ENCODE measurements at regions not wholly inside any gene's neighbourhood (a gene's known extent, or its start where the extent isn't known, plus 50 kb on each side); places are given as distances from the start of the nearest gene placed in this dataset.

DNA sequence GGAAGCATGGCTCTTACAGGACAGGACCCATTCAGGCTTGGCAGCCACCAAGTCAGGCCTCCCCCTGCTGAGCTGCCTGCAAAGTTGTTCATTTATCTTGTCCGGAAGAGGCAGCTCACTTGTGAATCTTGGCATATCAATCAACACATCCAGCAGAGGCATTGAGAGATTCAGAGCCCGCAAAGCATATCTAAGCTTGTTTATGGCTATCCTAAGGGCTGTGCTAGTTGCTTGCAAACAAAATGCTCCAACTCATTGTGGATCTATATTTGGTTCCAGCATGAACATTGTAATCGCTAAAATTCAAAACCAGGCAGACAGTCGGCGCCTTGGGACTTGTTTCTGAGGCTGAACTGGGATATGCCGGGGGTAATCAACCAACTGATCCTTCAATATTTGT is 106.1 kb downstream of the UNC5CL start:
- no peaks in the 10 kb centered on the region for H3K4me1 ChIP-seq
- H3K27me3 ChIP-seq: no peaks in the 10 kb centered on the region
- TF ChIP-seq EP300 (IDR thresholded peaks at IDR 0.05) (no peak), CTCF (IDR thresholded peaks at IDR 0.05) (no peak), POLR2AphosphoS5 (IDR thresholded peaks at IDR 0.05) (no peak), POLR2A (IDR thresholded peaks at IDR 0.05) (no peak)
- H3K36me3 ChIP-seq: no peaks in the 10 kb centered on the region
- H3K4me3 ChIP-seq: no peak overlapping the region
- 94 to 96% methylated on average over 6 of the region's 6 CpGs for WGBS, 2 donors
- no peak for DNase-seq
- H3K9me3 ChIP-seq: no peaks in the 10 kb centered on the region
- ATAC-seq (ENCODE audit: low FRiP score in 2 of 2): no peak
- no peak overlapping the region for H3K27ac ChIP-seq

GRCh38 chr6:40932366-40932765 is 106.7 kb downstream of the UNC5CL start:
- no peak for ATAC-seq (ENCODE audit: low FRiP score in 2 of 2)
- 87 to 98% methylated on average over 2 of the region's 2 CpGs for WGBS, 2 donors

GRCh38 chr6:40931931-40932330 is 107.1 kb downstream of the UNC5CL start:
- Histone ChIP-seq H3K9me3 (no peaks in the 10 kb centered on the region), H3K27me3 (no peaks in the 10 kb centered on the region), H3K36me3 (no peaks in the 10 kb centered on the region), H3K27ac (no peak overlapping the region), H3K4me3 (no peak overlapping the region), H3K4me1 (no peaks in the 10 kb centered on the region)
- no peak for ATAC-seq (ENCODE audit: low FRiP score in 2 of 2)
- WGBS, 2 donors: 63 to 76% methylated on average over 1 of the region's 1 CpG
- TF ChIP-seq POLR2AphosphoS5 (IDR thresholded peaks at IDR 0.05) (no peak), CTCF (IDR thresholded peaks at IDR 0.05) (no peak), EP300 (IDR thresholded peaks at IDR 0.05) (no peak), POLR2A (IDR thresholded peaks at IDR 0.05) (no peak)
- no peak for DNase-seq

More at GRCh38 chr6:40932366-40932765, 106.7 kb downstream of the UNC5CL start:
- Histone ChIP-seq H3K4me3 (no peak overlapping the region), H3K9me3 (no peaks in the 10 kb centered on the region), H3K36me3 (no peaks in the 10 kb centered on the region), H3K27me3 (no peaks in the 10 kb centered on the region), H3K27ac (no peak overlapping the region), H3K4me1 (no peaks in the 10 kb centered on the region)
- no peak for DNase-seq
- TF ChIP-seq EP300 (IDR thresholded peaks at IDR 0.05) (no peak), CTCF (IDR thresholded peaks at IDR 0.05) (no peak), POLR2A (IDR thresholded peaks at IDR 0.05) (no peak), POLR2AphosphoS5 (IDR thresholded peaks at IDR 0.05) (no peak)

GRCh38 chr6:40930555-40930954 is 108.5 kb downstream of the UNC5CL start:
- Histone ChIP-seq H3K27me3 (no peaks in the 10 kb centered on the region), H3K4me3 (no peak overlapping the region), H3K4me1 (no peaks in the 10 kb centered on the region), H3K36me3 (no peaks in the 10 kb centered on the region), H3K27ac (no peak overlapping the region), H3K9me3 (no peaks in the 10 kb centered on the region)
- WGBS, 2 donors: 67 to 68% methylated on average over 3 of the region's 3 CpGs
- TF ChIP-seq CTCF (IDR thresholded peaks at IDR 0.05): no peak
- TF ChIP-seq POLR2AphosphoS5 (IDR thresholded peaks at IDR 0.05): no peak
- TF ChIP-seq EP300 (IDR thresholded peaks at IDR 0.05): no peak
- TF ChIP-seq POLR2A (IDR thresholded peaks at IDR 0.05): no peak
- DNase-seq (peak in 1 of 2 donors; percentile 42), ATAC-seq (ENCODE audit: low FRiP score in 2 of 2) (no peak)

- TF ChIP-seq POLR2AphosphoS5 (IDR thresholded peaks at IDR 0.05) (no peak), CTCF (IDR thresholded peaks at IDR 0.05) (no peak), POLR2A (IDR thresholded peaks at IDR 0.05) (no peak), EP300 (IDR thresholded peaks at IDR 0.05) (no peak)
- Histone ChIP-seq H3K4me1 (no peaks in the 10 kb centered on the region), H3K27ac (no peak overlapping the region), H3K9me3 (no peaks in the 10 kb centered on the region), H3K36me3 (no peaks in the 10 kb centered on the region), H3K4me3 (no peak overlapping the region), H3K27me3 (no peaks in the 10 kb centered on the region)
- DNase-seq (no peak), ATAC-seq (ENCODE audit: low FRiP score in 2 of 2) (no peak)
- 90 to 97% methylated on average over 1 of the region's 1 CpG for WGBS, 2 donors
These were observed 109.0 kb downstream of the UNC5CL start for GRCh38 chr6:40930045-40930444.
